ENCODE measurements at regions not wholly inside any gene's neighbourhood (a gene's known extent, or its start where the extent isn't known, plus 50 kb on each side); places are given as distances from the start of the nearest gene placed in this dataset.

DNA sequence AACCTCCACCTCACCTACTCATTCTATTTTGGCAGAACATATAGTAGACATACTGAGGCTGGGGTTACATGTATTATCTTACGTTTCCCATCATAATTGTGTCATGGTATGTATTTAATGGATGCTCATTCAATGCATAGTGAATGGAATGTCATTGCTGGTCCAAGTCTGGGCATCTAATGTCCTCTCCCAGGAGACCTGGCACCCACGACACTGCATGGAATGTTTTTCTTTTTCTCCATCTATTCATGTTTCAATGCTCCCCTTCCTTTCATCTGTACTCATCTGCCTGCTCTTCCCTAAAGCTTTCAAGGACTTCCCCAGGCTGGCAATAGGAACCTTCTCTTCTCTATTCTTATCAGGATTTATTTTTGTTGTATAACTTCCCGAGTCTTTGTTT is 50.8 kb upstream of the SLIT3 start:
- Histone ChIP-seq H3K9me3 (ENCODE audit: control extremely low read depth in 1 of 5, control insufficient read depth in 4 of 5, insufficient read depth in 2 of 5, low read depth in 1 of 5, low read length in 4 of 5) (no peaks in the 10 kb centered on the region), H3K27me3 (replicated peaks in 2 of 5; ENCODE audit: control insufficient read depth in 4 of 5, insufficient read depth in 5 of 5, low read length in 4 of 5) (no peaks in the 10 kb centered on the region), H3K36me3 (ENCODE audit: control insufficient read depth in 4 of 4, insufficient read depth in 4 of 4, low read length in 3 of 4) (no peaks in the 10 kb centered on the region), H3K4me1 (ENCODE audit: control extremely low read depth in 1 of 4, control insufficient read depth in 4 of 4, insufficient read depth in 4 of 4, low read length in 3 of 4) (peaks cover 0 to 2% (median 0%) of the 10 kb centered on the region in 4 experiments), H3K27ac (ENCODE audit: insufficient read depth in 1 of 2, low read depth in 1 of 2, low read length in 2 of 2, poor library complexity in 1 of 2, severe bottlenecking in 2 of 2) (no peak overlapping the region), H3K4me3 (ENCODE audit: control insufficient read depth in 1 of 7, extremely low read depth in 1 of 7, insufficient read depth in 4 of 7, low read depth in 2 of 7, low read length in 6 of 7) (no peak overlapping the region)
- ChIA-PET POLR2A (no interaction called here), CTCF (no interaction called here)
- WGBS (ENCODE audit: insufficient coverage), result 100% methylated on average over 1 of the region's 3 CpGs
- DNase-seq, result no peak

DNA sequence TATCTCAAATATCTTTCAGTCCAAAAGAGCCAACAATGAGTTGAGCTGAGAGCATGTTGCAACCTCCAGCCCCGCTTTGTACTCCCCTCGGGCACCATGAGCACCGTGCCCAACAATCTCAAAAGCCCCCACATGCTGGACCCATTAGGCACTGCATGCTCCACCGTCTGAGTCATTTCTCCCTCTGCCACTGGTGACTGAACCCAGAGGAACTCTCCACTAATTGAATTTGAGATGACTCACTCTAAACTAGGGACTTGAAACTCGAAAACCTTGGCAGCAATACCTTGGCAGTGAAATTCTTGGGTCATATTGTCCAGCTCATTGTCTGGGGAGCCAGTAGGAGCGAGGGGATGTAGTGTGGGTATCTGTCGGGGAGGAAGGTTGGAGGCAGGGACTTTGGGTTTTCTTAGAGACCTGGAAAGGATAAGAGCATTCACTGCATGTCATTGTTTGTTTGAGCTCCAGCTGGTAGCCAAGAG is 49.9 kb upstream of the SLIT3 start:
- Histone ChIP-seq H3K27ac (ENCODE audit: insufficient read depth in 1 of 2, low read depth in 1 of 2, low read length in 2 of 2, poor library complexity in 1 of 2, severe bottlenecking in 2 of 2) (no peak overlapping the region), H3K27me3 (replicated peaks in 2 of 5; ENCODE audit: control insufficient read depth in 4 of 5, insufficient read depth in 5 of 5, low read length in 4 of 5) (no peaks in the 10 kb centered on the region), H3K4me1 (ENCODE audit: control extremely low read depth in 1 of 4, control insufficient read depth in 4 of 4, insufficient read depth in 4 of 4, low read length in 3 of 4) (peaks cover 0 to 2% (median 0%) of the 10 kb centered on the region in 4 experiments), H3K4me3 (ENCODE audit: control insufficient read depth in 1 of 7, extremely low read depth in 1 of 7, insufficient read depth in 4 of 7, low read depth in 2 of 7, low read length in 6 of 7) (no peak overlapping the region), H3K9me3 (ENCODE audit: control extremely low read depth in 1 of 5, control insufficient read depth in 4 of 5, insufficient read depth in 2 of 5, low read depth in 1 of 5, low read length in 4 of 5) (no peaks in the 10 kb centered on the region), H3K36me3 (ENCODE audit: control insufficient read depth in 4 of 4, insufficient read depth in 4 of 4, low read length in 3 of 4) (no peaks in the 10 kb centered on the region)
- CTCF ChIA-PET, result no interaction called here
- no peak for DNase-seq
- POLR2A ChIA-PET, result no interaction called here
- 91% methylated on average over 6 of the region's 7 CpGs for WGBS (ENCODE audit: insufficient coverage)
